GM23248 (cell line): ENCODE measurements at regions not wholly inside any gene's neighbourhood (a gene's known extent, or its start where the extent isn't known, plus 50 kb on each side); places are given as distances from the start of the nearest gene placed in this dataset.

Experiments
- EZH2 ChIP-seq: fragments of 200-600 bp; sonication (generic); IDR thresholded peaks from 2 replicates; pipeline ENCODE4 v1.6.1; 2018; ENCODE audit warnings: antibody characterized with exemption, mild to moderate bottlenecking; ENCODE audit not compliant: insufficient read depth, poor library complexity, severe bottlenecking
- EZH2phosphoT487 ChIP-seq: fragments of 200-600 bp; sonication (generic); IDR thresholded peaks from 2 replicates; pipeline ENCODE4 v1.6.1; 2018; ENCODE audit warnings: antibody characterized with exemption, moderate library complexity, mild to moderate bottlenecking, low read depth; ENCODE audit not compliant: insufficient read depth

DNA sequence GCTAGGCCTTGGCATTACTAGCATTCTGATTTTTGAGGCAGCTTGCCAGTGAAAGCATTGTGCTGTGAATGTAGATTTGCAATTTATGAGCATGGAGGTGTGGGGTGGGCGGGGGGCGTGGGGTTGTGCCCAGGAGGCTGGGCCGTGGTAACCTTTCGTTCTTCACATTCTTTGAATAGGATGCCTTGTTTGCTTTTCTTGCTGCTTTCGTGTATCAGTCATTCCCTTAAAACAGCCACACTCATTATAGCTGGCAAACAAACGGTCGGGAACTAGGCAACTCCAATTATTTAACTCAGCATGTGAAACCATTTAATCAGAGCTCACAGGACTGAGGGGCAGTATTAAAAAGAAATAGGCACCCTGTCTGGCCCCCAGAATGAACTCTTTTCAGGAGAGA, 115.9 kb upstream of the PELI2 start:
- no peak for TF ChIP-seq EZH2
- no peak for TF ChIP-seq EZH2phosphoT487
